Nephron progenitor cell (in vitro differentiated cells): ENCODE measurements at regions not wholly inside any gene's neighbourhood (a gene's known extent, or its start where the extent isn't known, plus 50 kb on each side); places are given as distances from the start of the nearest gene placed in this dataset.
A peak's percentile ranks its signal among the peaks of the same experiment; 100 is the strongest.

Experiments
- DNase-seq: peaks from one replicate; pipeline ENCODE4 v3.0.0; 2021
- H3K27ac Mint-ChIP-seq: 2 replicates; pipeline ENCODE4 v1.8.0; 2021; ENCODE audit warnings: mild to moderate bottlenecking, moderate library complexity, mixed read lengths
- H3K27me3 Mint-ChIP-seq: 2 replicates; pipeline ENCODE4 v1.8.0; 2021; ENCODE audit warnings: mild to moderate bottlenecking, low read depth, mixed read lengths; ENCODE audit not compliant: poor library complexity
- H3K36me3 Mint-ChIP-seq: 2 replicates; pipeline ENCODE4 v1.8.0; 2021; ENCODE audit warnings: low read depth, mixed read lengths
- H3K4me1 Mint-ChIP-seq: 2 replicates; pipeline ENCODE4 v1.8.0; 2021; ENCODE audit warnings: mixed read lengths
- H3K4me3 Mint-ChIP-seq: 2 replicates; pipeline ENCODE4 v1.8.0; 2021; ENCODE audit warnings: mild to moderate bottlenecking, moderate library complexity, mixed read lengths
- H3K9me3 Mint-ChIP-seq: 2 replicates; pipeline ENCODE4 v1.8.0; 2021; ENCODE audit warnings: mild to moderate bottlenecking, moderate library complexity, mixed read lengths
- TF ChIP-seq, protein P1 (sequence below): fragments of 200-600 bp; sonication (generic); IDR thresholded peaks from 2 replicates; pipeline ENCODE4 v1.5.0; 2021; ENCODE audit warnings: antibody characterized with exemption

DNA sequence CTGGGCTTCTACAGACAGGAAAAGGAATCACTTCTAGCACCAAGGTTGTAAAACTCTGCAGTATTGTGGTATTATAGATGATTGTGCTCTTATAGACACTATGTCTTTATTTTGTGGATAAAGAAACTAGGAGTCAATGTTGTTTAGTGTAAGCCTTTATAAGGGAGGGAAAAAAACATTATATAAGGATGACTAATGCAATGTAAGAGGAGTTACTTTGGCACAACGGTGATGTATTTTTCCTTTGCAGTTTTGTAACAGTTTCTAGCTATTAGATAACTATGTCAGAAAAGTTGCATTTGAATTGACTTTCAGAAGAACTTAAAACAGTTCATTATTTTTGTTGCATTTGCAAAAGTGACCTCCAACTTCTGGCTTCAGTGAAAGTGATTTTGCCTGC, 545.4 kb downstream of the CCDC85A start:
- no peaks in the 10 kb centered on the region for H3K36me3 Mint-ChIP-seq
- H3K27ac Mint-ChIP-seq, result no peak overlapping the region
- H3K4me3 Mint-ChIP-seq, result no peak overlapping the region
- no peaks in the 10 kb centered on the region for H3K27me3 Mint-ChIP-seq
- H3K9me3 Mint-ChIP-seq, result peaks cover 33% of the 10 kb centered on the region
- TF ChIP-seq, protein P1, sequence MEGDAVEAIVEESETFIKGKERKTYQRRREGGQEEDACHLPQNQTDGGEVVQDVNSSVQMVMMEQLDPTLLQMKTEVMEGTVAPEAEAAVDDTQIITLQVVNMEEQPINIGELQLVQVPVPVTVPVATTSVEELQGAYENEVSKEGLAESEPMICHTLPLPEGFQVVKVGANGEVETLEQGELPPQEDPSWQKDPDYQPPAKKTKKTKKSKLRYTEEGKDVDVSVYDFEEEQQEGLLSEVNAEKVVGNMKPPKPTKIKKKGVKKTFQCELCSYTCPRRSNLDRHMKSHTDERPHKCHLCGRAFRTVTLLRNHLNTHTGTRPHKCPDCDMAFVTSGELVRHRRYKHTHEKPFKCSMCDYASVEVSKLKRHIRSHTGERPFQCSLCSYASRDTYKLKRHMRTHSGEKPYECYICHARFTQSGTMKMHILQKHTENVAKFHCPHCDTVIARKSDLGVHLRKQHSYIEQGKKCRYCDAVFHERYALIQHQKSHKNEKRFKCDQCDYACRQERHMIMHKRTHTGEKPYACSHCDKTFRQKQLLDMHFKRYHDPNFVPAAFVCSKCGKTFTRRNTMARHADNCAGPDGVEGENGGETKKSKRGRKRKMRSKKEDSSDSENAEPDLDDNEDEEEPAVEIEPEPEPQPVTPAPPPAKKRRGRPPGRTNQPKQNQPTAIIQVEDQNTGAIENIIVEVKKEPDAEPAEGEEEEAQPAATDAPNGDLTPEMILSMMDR, result no peak
- H3K4me1 Mint-ChIP-seq, result no peaks in the 10 kb centered on the region
- DNase-seq, result no peak

DNA sequence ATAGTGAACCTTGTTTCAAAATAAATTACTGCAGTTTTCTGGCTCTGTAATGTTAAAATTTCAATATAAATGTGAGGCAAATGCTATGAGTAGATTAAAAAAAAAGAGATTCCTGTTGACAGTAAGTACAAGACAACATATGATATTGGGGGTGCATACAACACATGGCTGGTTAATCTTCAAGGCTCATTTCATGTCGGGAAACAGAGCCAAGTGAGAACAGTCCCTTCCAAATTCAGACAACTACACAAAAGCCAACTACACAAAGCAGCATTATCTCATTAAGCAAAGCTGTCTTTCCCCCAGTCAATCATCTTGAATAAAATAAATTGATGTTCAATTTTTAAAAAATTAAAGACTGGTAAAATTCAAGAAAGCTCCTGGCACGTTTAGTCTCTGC, 549.2 kb downstream of the CCDC85A start:
- Mint-ChIP-seq H3K27ac (no peak overlapping the region), H3K27me3 (no peaks in the 10 kb centered on the region), H3K4me1 (no peaks in the 10 kb centered on the region), H3K36me3 (no peaks in the 10 kb centered on the region), H3K4me3 (no peak overlapping the region), H3K9me3 (peaks cover 11% of the 10 kb centered on the region)
- TF ChIP-seq, protein P1, result no peak
- no peak for DNase-seq

- Mint-ChIP-seq H3K27ac (no peak overlapping the region), H3K36me3 (no peaks in the 10 kb centered on the region), H3K9me3 (peaks cover 12% of the 10 kb centered on the region), H3K27me3 (peaks cover 8% of the 10 kb centered on the region), H3K4me3 (no peak overlapping the region), H3K4me1 (no peaks in the 10 kb centered on the region)
- DNase-seq, result no peak
- TF ChIP-seq, protein P1, result no peak
Measured at GRCh38 chr2:56739413-56739812, 555.6 kb downstream of the CCDC85A start.

DNA sequence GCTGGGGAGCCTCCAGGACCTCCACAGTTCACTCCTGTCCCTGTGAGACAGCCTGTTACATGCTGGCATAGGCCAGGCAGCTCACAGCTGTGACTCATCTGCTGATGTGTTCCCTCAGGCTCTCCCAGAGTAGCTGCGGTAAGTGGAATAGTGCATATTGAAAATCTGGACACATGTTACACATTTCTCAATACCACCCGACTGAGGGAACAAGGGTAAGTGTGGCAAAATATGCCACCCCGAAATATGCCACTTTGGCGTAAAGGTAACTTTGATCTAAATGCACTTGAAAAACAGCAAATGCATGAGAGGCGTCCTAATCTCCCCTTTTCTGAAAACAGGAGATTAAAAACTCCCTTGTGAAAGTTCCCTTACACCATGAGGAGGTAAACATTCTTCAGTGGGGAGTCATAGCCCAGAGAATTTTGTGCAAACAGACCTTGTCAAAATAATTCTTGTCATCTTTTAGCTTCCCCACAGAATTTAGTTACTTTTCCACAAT, 557.9 kb downstream of the CCDC85A start:
- Mint-ChIP-seq H3K27ac (no peak overlapping the region), H3K27me3 (peaks cover 8% of the 10 kb centered on the region), H3K36me3 (no peaks in the 10 kb centered on the region), H3K4me1 (no peaks in the 10 kb centered on the region), H3K4me3 (no peak overlapping the region), H3K9me3 (peaks cover 4% of the 10 kb centered on the region)
- no peak for DNase-seq
- TF ChIP-seq, protein P1, result no peak

GRCh38 chr2:56743807-56744206, 560.0 kb downstream of the CCDC85A start:
- no peak for DNase-seq
- TF ChIP-seq, protein P1, result no peak
- Mint-ChIP-seq H3K4me3 (no peak overlapping the region), H3K36me3 (no peaks in the 10 kb centered on the region), H3K4me1 (no peaks in the 10 kb centered on the region), H3K27ac (no peak overlapping the region), H3K27me3 (peaks cover 8% of the 10 kb centered on the region), H3K9me3 (peaks cover 4% of the 10 kb centered on the region)

GRCh38 chr2:56749152-56749752, 565.5 kb downstream of the CCDC85A start:
- H3K36me3 Mint-ChIP-seq, result no peaks in the 10 kb centered on the region
- TF ChIP-seq, protein P1, result peak; percentile 45
- no peaks in the 10 kb centered on the region for H3K9me3 Mint-ChIP-seq
- no peak overlapping the region for H3K27ac Mint-ChIP-seq
- no peak for DNase-seq
- peaks cover 3% of the 10 kb centered on the region for H3K27me3 Mint-ChIP-seq
- H3K4me1 Mint-ChIP-seq, result no peaks in the 10 kb centered on the region
- H3K4me3 Mint-ChIP-seq, result no peak overlapping the region
